ENCODE measurements at regions not wholly inside any gene's neighbourhood (a gene's known extent, or its start where the extent isn't known, plus 50 kb on each side); places are given as distances from the start of the nearest gene placed in this dataset.

- no peak for DNase-seq (ENCODE audit: low read depth in 2 of 2)
- no peak overlapping the region for H3K4me3 ChIP-seq (replicated peaks in 1 of 2; ENCODE audit: low read depth in 2 of 2, low read length in 2 of 2)
- TF ChIP-seq CTCF (IDR thresholded peaks at IDR 0.05; ENCODE audit: low read depth, low read length): no peak
Observed at GRCh38 chr12:32024884-32025592, 65.8 kb downstream of the RESF1 start.

GRCh38 chr12:32025906-32026305, 66.7 kb downstream of the RESF1 start:
- no peak overlapping the region for H3K4me3 ChIP-seq (replicated peaks in 1 of 2; ENCODE audit: low read depth in 2 of 2, low read length in 2 of 2)
- no peak for DNase-seq (ENCODE audit: low read depth in 2 of 2)

GRCh38 chr12:32027684-32028365, 68.6 kb downstream of the RESF1 start:
- no peak overlapping the region for H3K4me3 ChIP-seq (replicated peaks in 1 of 2; ENCODE audit: low read depth in 2 of 2, low read length in 2 of 2)
- TF ChIP-seq CTCF (IDR thresholded peaks at IDR 0.05; ENCODE audit: low read depth, low read length): no peak
- no peak for DNase-seq (ENCODE audit: low read depth in 2 of 2)

More at GRCh38 chr12:32025906-32026305, 66.7 kb downstream of the RESF1 start:
- no peak for TF ChIP-seq CTCF (IDR thresholded peaks at IDR 0.05; ENCODE audit: low read depth, low read length)

- TF ChIP-seq CTCF (IDR thresholded peaks at IDR 0.05; ENCODE audit: low read depth, low read length): no peak
- no peak overlapping the region for H3K4me3 ChIP-seq (replicated peaks in 1 of 2; ENCODE audit: low read depth in 2 of 2, low read length in 2 of 2)
- no peak for DNase-seq (ENCODE audit: low read depth in 2 of 2)
Observed at GRCh38 chr12:32030151-32030550, 70.9 kb downstream of the RESF1 start.

GRCh38 chr12:32030676-32031075, 71.5 kb downstream of the RESF1 start:
- no peak overlapping the region for H3K4me3 ChIP-seq (replicated peaks in 1 of 2; ENCODE audit: low read depth in 2 of 2, low read length in 2 of 2)
- no peak for TF ChIP-seq CTCF (IDR thresholded peaks at IDR 0.05; ENCODE audit: low read depth, low read length)
- DNase-seq (ENCODE audit: low read depth in 2 of 2): no peak

- no peak overlapping the region for H3K4me3 ChIP-seq (replicated peaks in 1 of 2; ENCODE audit: low read depth in 2 of 2, low read length in 2 of 2)
- no peak for TF ChIP-seq CTCF (IDR thresholded peaks at IDR 0.05; ENCODE audit: low read depth, low read length)
- peak in 1 of 2 donors; percentile 10 for DNase-seq (ENCODE audit: low read depth in 2 of 2)
Observed at GRCh38 chr12:32031109-32031508, 71.9 kb downstream of the RESF1 start.

Measured in cardiac fibroblast (primary cell).